HG02798 (cell line): ENCODE measurements at regions not wholly inside any gene's neighbourhood (a gene's known extent, or its start where the extent isn't known, plus 50 kb on each side); places are given as distances from the start of the nearest gene placed in this dataset.

ENCODE experiments used
- ATAC-seq: cut with Tn5 transposase; IDR thresholded peaks from one replicate; pipeline ENCODE4 v1.9.1; 2021; ENCODE audit warnings: mild to moderate bottlenecking; ENCODE audit not compliant: unreplicated experiment, poor library complexity

DNA sequence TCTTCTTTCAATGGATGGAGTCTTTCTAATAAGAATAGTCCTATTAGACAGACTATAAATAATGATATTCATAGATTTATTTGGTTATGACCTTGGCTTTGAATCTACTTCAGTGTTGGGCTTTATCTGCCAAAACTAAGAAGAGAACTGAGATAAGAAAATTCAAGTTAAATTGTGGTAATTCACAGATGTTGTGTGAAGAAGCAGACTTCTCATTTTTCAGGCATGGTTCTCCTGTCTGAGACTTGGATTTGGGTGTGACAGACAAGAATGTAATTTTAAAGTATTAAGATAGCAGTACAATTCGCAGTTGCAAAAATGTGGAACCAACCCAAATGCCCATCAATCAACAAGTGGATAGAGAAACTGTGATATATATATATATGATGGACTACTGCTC lies 124.7 kb downstream of the QPCT start:
- no peak for ATAC-seq

GRCh38 chr2:37471104-37471503 lies 126.7 kb downstream of the QPCT start:
- no peak for ATAC-seq

DNA sequence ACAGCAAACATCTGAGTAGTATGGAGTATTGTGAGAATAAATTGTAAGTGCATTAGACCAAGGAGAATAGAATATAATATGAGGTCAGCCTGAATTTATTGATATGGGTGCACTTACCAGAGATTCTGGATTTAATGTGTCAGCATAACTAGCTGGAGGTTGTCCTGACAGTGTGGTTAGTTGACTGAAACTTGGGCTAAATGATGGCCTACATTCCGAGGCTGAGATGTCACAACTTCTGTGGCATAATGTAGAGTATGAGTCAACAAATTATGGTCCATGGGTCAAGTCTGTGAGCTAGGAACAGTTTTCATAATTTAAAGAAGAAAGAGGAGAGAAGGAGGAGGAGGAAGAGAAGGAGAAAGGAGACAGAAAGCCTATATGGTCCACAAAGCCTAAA lies 127.6 kb downstream of the QPCT start:
- no peak for ATAC-seq

DNA sequence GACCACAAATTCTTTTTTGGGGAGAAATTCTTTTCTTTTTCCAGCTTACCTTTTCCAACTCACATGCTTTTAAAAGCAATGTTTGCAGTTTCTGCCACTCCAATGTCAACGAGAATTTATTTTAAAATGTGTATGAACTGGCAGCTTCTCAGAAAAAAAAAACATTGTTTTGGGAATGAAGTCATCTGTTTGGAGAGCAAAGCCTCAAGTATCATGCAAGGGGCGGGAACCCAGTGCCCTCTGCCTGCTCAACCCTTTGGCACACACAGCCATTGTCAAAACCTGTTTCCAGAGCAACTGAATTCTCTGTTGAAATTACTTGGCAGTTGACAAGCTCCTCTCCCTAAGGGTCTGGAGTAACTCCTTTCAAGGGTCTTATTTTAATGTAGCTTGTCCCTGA lies 128.5 kb downstream of the QPCT start:
- no peak for ATAC-seq

- ATAC-seq = no peak
Measured at GRCh38 chr2:37476411-37476810, 132.0 kb downstream of the QPCT start.

GRCh38 chr2:37477921-37478320 lies 133.5 kb downstream of the QPCT start:
- no peak for ATAC-seq

GRCh38 chr2:37481244-37481643 lies 136.8 kb downstream of the QPCT start:
- no peak for ATAC-seq

GRCh38 chr2:37489041-37489456 lies 144.6 kb downstream of the QPCT start:
- no peak for ATAC-seq

GRCh38 chr2:37489536-37489935 lies 145.1 kb downstream of the QPCT start:
- ATAC-seq = no peak

- ATAC-seq = no peak
Measured at GRCh38 chr2:37493425-37493824, 149.0 kb downstream of the QPCT start.

DNA sequence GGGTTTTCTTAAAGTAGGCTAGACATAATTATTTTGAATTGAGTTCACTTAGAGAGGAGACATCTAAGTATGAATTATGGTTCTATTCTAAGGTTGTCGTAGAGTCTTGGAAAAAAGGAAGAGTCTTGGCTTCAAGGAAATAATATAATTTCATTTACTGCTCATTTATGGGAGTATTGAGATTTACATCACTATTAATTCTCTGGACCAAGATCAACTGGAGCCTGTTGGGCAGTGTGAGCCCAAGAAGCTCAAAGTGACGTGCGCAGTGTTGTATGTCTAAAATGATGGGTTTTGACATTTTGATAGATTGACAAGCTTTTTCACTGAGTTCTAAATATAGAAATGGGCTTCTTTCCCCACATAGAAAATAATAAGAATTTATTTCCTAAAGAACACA lies 154.7 kb downstream of the QPCT start:
- ATAC-seq = no peak

- ATAC-seq = no peak
Measured at GRCh38 chr2:37500031-37500430, 155.6 kb downstream of the QPCT start.

DNA sequence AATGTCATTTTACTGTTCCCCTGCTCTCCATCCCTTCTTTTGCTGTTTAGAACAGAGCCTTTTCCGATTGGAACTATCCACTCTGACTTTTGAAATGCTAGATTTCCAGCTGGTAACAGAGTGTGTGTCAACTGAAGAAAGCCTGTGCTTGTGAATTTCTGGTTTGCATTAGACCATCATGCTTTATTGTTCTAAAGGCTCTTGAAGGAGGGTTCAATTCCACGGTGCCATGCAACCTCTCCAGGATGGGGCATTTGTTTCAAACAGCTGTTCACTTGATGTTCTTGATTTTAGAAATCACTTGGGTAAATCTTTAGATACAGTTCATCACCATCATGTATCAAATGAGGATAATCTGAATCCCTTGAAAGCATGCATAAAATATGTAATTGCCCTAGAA lies 156.7 kb downstream of the QPCT start:
- no peak for ATAC-seq

GRCh38 chr2:37506407-37507050 lies 162.1 kb downstream of the QPCT start:
- ATAC-seq = no peak

GRCh38 chr2:37507051-37507410 lies 162.6 kb downstream of the QPCT start:
- no peak for ATAC-seq

GRCh38 chr2:37507703-37508102 lies 163.3 kb downstream of the QPCT start:
- no peak for ATAC-seq

- ATAC-seq = no peak
Measured at GRCh38 chr2:37512971-37513370, 158.5 kb downstream of the CDC42EP3 start.

DNA sequence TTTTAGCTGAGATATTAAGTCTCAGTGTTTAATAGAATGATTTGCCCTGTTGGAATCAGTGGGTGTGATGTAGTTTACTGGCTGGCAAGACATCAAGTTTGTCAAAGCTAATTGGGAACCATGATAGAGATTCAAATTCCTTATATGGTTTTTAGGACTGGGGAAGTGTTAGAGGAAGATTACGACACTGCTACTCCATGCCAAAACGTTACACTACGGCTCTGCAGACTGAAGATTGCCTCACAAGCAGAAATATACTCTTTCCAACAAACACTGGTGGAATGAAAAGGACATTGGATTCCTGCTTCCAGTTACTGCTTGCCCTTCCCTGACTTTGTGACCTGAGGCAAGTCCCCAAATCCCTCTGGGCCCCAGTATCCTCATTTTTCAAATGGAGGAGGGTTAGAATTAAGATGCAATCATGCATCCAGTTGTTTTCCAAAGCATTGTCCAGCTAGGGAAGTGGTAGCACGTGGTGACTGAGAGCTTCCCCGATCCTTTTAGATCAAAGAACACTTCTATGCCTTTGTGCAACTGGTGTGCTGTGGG lies 147.6 kb downstream of the CDC42EP3 start:
- no peak for ATAC-seq

DNA sequence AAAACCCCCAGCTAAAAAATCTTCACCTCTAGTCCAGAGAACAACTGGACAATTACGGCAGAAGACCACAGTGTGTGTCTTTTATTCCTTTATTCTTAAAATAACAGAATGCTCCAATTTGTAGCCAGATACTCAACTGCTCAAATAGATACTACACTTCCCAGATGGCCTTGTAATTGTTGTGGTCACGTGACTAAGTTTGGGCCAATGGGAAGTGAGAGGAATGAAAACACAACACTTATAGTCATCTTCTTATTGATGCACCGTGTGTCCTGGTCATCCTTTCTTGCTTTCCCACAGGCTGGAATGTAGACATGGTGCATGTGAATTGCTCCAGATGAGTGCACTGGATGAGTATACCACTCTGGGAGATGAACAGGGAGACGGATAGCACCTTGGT lies 145.1 kb downstream of the CDC42EP3 start:
- ATAC-seq = no peak

GRCh38 chr2:37526856-37527255 lies 144.6 kb downstream of the CDC42EP3 start:
- ATAC-seq = no peak

DNA sequence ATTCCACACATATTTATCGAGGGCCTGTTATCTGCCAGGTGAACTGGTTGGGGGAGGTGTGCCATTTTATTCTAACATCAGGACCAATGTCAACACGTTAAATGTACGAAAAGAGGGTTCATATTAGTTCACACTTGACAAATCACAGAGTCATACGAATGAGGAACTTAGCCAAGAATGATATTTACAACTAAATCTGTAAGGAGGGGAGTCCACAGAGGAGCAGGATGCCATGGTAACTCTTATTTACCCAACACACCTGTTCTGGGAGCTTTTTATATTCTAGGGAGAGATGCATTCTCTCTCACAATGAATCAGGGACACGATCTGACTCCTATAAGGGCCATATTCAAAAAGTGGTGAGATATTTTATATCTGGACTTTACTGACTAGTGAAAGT lies 144.1 kb downstream of the CDC42EP3 start:
- no peak for ATAC-seq

DNA sequence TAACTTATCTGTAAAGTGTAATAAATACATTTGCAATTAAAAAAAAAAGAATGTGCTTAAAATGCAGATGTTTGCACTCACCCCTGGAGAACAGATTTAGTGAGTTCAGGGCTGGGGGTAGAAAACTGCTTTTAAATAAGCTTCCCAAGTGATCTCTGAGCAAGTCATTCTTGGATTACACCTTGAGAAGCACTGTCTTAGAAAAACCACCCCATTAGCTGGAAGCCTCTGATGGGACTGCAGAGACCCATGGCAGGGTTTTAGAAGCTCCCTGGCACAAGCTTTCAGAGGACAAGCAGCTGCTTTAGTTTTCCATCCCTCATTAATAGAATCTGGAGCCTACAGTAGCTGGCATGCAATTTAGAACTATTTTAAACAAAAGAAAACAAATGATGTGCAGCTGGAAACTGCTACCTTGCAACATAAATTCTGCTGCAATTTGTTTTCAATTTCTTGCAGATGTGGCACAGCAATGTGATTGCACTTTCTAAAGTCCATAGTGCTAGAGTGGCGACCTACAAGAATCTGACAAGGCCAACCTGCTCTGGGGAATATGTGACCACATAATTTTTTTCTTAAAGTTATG lies 141.5 kb downstream of the CDC42EP3 start:
- no peak for ATAC-seq
